ENCODE measurements at regions not wholly inside any gene's neighbourhood (a gene's known extent, or its start where the extent isn't known, plus 50 kb on each side); places are given as distances from the start of the nearest gene placed in this dataset.
"Not testable (repeated sequence)": the region's sequence is repeated elsewhere in the genome, so short reads cannot be mapped to it uniquely, and the experiment has no call there.

DNA sequence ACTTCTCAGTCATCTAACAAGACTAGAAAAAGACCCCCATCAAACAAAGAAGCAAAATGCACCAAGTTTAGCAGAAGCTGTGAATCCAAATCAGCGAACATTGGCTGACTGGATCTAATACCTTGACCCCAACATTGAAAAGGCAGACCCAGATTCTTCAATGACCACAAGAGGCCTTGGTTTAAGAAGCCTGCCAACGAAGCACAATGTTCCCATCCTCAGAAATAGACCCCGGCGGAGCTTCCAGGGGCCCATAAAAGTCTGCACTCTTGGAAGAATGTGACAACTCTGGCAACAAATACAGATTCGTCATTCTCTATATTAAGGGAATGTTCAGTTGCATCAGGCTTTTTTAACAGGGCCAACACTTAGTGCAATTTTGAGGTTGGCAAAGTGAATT, 112.8 kb upstream of the BCL6 start:
- no peak overlapping the region for H3K4me2 ChIP-seq
- no peaks in the 10 kb centered on the region for H3K27me3 ChIP-seq (ENCODE audit: insufficient read depth)
- H3K4me3 ChIP-seq (ENCODE audit: low read depth in 2 of 2, low read length in 1 of 2) = no peak overlapping the region
- H3K9me2 ChIP-seq = no peaks in the 10 kb centered on the region
- no peak overlapping the region for H3K9ac ChIP-seq
- ChIA-PET POLR2A (no interaction called here), CTCF (no interaction called here)
- peaks cover 0 to 3% of the 10 kb centered on the region in 2 experiments for H3K36me3 ChIP-seq (replicated peaks in 1 of 2; ENCODE audit: control insufficient read depth in 1 of 2, insufficient read depth in 2 of 2, low read length in 1 of 2)
- H3K4me1 ChIP-seq (ENCODE audit: control insufficient read depth in 1 of 2, insufficient read depth in 2 of 2, low read depth in 1 of 2, low read length in 1 of 2) = no peaks in the 10 kb centered on the region
- WGBS (ENCODE audit: low lambda C conversion rate) = 39% methylated on average over 5 of the region's 5 CpGs
- H3K9me3 ChIP-seq = no peaks in the 10 kb centered on the region
- no peaks in the 10 kb centered on the region for H4K20me1 ChIP-seq (ENCODE audit: insufficient read depth)
- H3K79me2 ChIP-seq (ENCODE audit: insufficient read depth) = no peaks in the 10 kb centered on the region
- TF ChIP-seq, protein P1, sequence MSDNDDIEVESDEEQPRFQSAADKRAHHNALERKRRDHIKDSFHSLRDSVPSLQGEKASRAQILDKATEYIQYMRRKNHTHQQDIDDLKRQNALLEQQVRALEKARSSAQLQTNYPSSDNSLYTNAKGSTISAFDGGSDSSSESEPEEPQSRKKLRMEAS (IDR thresholded peaks at IDR 0.05; ENCODE audit: low read depth) = no peak
- no peak for TF ChIP-seq TAF1 (IDR thresholded peaks at IDR 0.05; ENCODE audit: borderline replicate concordance, low read depth, low read length)
- TF ChIP-seq TCF12 (IDR thresholded peaks at IDR 0.05) = no peak
- TF ChIP-seq EZH2phosphoT487 (IDR thresholded peaks at IDR 0.05; ENCODE audit: borderline replicate concordance, low read depth) = no peak
- TF ChIP-seq, protein P2, sequence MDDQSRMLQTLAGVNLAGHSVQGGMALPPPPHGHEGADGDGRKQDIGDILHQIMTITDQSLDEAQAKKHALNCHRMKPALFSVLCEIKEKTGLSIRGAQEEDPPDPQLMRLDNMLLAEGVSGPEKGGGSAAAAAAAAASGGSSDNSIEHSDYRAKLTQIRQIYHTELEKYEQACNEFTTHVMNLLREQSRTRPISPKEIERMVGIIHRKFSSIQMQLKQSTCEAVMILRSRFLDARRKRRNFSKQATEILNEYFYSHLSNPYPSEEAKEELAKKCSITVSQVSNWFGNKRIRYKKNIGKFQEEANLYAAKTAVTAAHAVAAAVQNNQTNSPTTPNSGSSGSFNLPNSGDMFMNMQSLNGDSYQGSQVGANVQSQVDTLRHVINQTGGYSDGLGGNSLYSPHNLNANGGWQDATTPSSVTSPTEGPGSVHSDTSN (IDR thresholded peaks at IDR 0.05) = no peak
- no peak for TF ChIP-seq JUND (IDR thresholded peaks at IDR 0.05)
- TF ChIP-seq, protein P3, sequence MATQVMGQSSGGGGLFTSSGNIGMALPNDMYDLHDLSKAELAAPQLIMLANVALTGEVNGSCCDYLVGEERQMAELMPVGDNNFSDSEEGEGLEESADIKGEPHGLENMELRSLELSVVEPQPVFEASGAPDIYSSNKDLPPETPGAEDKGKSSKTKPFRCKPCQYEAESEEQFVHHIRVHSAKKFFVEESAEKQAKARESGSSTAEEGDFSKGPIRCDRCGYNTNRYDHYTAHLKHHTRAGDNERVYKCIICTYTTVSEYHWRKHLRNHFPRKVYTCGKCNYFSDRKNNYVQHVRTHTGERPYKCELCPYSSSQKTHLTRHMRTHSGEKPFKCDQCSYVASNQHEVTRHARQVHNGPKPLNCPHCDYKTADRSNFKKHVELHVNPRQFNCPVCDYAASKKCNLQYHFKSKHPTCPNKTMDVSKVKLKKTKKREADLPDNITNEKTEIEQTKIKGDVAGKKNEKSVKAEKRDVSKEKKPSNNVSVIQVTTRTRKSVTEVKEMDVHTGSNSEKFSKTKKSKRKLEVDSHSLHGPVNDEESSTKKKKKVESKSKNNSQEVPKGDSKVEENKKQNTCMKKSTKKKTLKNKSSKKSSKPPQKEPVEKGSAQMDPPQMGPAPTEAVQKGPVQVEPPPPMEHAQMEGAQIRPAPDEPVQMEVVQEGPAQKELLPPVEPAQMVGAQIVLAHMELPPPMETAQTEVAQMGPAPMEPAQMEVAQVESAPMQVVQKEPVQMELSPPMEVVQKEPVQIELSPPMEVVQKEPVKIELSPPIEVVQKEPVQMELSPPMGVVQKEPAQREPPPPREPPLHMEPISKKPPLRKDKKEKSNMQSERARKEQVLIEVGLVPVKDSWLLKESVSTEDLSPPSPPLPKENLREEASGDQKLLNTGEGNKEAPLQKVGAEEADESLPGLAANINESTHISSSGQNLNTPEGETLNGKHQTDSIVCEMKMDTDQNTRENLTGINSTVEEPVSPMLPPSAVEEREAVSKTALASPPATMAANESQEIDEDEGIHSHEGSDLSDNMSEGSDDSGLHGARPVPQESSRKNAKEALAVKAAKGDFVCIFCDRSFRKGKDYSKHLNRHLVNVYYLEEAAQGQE (IDR thresholded peaks at IDR 0.05; ENCODE audit: low read depth, low read length) = no peak
- TF ChIP-seq FOXM1 (IDR thresholded peaks at IDR 0.05; ENCODE audit: low read depth) = no peak
- no peaks in the 10 kb centered on the region for H3F3A ChIP-seq (replicated peaks; ENCODE audit: insufficient read depth)
- H3K27ac ChIP-seq (ENCODE audit: low read depth in 2 of 2, low read length in 1 of 2) = no peak overlapping the region
- DNase-seq = no peak
- no peak overlapping the region for H2AFZ ChIP-seq (ENCODE audit: low read depth)

DNA sequence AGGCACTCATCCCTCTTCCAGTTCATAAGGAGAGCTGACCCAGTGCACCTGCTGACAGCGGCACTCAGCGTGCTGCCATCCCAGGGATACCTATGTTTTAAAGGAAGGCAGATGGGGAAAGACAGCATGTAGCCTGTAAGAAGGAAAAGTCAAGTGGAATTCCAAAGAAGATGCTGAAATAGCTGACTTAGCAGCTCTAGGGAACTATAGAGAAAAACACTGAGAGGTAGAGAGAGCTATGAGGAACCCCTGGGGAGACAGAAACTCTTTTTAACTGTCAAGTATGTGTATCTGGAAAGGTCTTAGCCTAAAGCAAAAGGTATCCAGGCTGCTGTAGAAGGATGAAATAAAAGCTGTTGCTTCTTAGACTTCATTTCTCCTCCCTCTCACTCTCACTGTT, 113.4 kb upstream of the BCL6 start:
- Histone ChIP-seq H4K20me1 (ENCODE audit: insufficient read depth) (no peaks in the 10 kb centered on the region), H3K79me2 (ENCODE audit: insufficient read depth) (no peaks in the 10 kb centered on the region), H3K4me2 (no peak overlapping the region), H3K4me3 (ENCODE audit: low read depth in 2 of 2, low read length in 1 of 2) (no peak overlapping the region), H3K9ac (no peak overlapping the region), H3K9me3 (no peaks in the 10 kb centered on the region), H3K4me1 (ENCODE audit: control insufficient read depth in 1 of 2, insufficient read depth in 2 of 2, low read depth in 1 of 2, low read length in 1 of 2) (no peaks in the 10 kb centered on the region), H3K27me3 (ENCODE audit: insufficient read depth) (no peaks in the 10 kb centered on the region), H3K27ac (ENCODE audit: low read depth in 2 of 2, low read length in 1 of 2) (no peak overlapping the region), H3K9me2 (no peaks in the 10 kb centered on the region), H3F3A (replicated peaks; ENCODE audit: insufficient read depth) (no peaks in the 10 kb centered on the region), H2AFZ (ENCODE audit: low read depth) (no peak overlapping the region), H3K36me3 (replicated peaks in 1 of 2; ENCODE audit: control insufficient read depth in 1 of 2, insufficient read depth in 2 of 2, low read length in 1 of 2) (peaks cover 0 to 3% of the 10 kb centered on the region in 2 experiments)
- ChIA-PET POLR2A (no interaction called here), CTCF (no interaction called here)
- 52% methylated on average over 2 of the region's 2 CpGs for WGBS (ENCODE audit: low lambda C conversion rate)
- DNase-seq = no peak
- TF ChIP-seq MXI1 (IDR thresholded peaks at IDR 0.05; ENCODE audit: low read depth, low read length) (no peak), EZH2phosphoT487 (IDR thresholded peaks at IDR 0.05; ENCODE audit: borderline replicate concordance, low read depth) (no peak)

DNA sequence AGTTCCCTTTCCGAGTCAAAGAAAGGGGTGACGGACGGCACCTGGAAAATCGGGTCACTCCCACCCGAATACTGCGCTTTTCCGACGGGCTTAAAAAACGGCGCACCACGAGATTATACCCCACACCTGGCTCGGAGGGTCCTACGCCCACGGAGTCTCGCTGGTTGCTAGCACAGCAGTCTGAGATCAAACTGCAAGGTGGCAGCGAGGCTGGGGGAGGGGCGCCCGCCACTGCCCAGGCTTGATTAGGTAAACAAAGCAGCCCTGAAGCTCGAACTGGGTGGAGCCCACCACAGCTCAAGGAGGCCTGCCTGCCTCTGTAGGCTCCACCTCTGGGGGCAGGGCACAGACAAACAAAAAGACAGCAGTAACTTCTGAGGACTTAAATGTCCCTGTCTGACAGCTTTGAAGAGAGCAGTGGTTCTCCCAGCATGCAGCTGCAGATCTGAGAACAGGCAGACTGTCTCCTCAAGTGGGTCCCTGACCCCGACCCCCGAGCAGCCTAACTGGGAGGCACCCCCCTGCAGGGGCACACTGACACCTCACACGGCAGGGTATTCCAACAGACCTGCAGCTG, 117.5 kb upstream of the BCL6 start:
- H3F3A ChIP-seq (replicated peaks; ENCODE audit: insufficient read depth); H2AFZ ChIP-seq (ENCODE audit: low read depth); H3K4me1 ChIP-seq (ENCODE audit: control insufficient read depth in 1 of 2, insufficient read depth in 2 of 2, low read depth in 1 of 2, low read length in 1 of 2); H3K9me3 ChIP-seq; POLR2A ChIA-PET; H3K9me2 ChIP-seq; H3K27ac ChIP-seq (ENCODE audit: low read depth in 2 of 2, low read length in 1 of 2); H3K27me3 ChIP-seq (ENCODE audit: insufficient read depth); DNase-seq; H3K79me2 ChIP-seq (ENCODE audit: insufficient read depth); CTCF ChIA-PET; H4K20me1 ChIP-seq (ENCODE audit: insufficient read depth); H3K4me2 ChIP-seq; H3K4me3 ChIP-seq (ENCODE audit: low read depth in 2 of 2, low read length in 1 of 2); H3K36me3 ChIP-seq (replicated peaks in 1 of 2; ENCODE audit: control insufficient read depth in 1 of 2, insufficient read depth in 2 of 2, low read length in 1 of 2); H3K9ac ChIP-seq: not testable (repeated sequence)
- WGBS (ENCODE audit: low lambda C conversion rate) = 83% methylated on average over 7 of the region's 22 CpGs

Measured in SK-N-SH (cell line).